ENCODE measurements at regions not wholly inside any gene's neighbourhood (a gene's known extent, or its start where the extent isn't known, plus 50 kb on each side); places are given as distances from the start of the nearest gene placed in this dataset.
A peak's percentile ranks its signal among the peaks of the same experiment; 100 is the strongest.

DNA sequence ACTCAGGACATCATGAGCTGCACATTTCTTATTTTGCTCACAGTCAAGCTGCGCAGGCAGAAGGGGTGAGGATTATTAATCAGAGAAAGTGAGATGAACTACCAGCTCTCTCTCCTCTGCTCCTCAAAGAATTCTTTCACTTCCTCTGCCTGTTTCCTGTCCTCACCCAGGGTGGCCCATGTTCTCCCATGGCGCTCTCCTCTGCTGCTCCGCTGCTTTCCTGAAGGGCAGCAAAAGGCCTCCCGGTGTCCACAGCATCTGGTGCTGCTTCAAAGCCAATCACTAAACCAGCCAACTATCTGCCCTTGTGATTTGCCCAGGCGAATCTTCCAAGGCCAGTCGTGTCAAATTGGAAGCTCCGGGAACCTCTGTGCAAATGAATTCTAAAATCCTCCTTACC is 324.2 kb downstream of the TPBG start:
- no peaks in the 10 kb centered on the region for H3K27me3 ChIP-seq
- no peak for DNase-seq
- no peak overlapping the region for H3K27ac ChIP-seq
- TF ChIP-seq POLR2A (IDR thresholded peaks at IDR 0.05) = no peak
- TF ChIP-seq, protein P1, sequence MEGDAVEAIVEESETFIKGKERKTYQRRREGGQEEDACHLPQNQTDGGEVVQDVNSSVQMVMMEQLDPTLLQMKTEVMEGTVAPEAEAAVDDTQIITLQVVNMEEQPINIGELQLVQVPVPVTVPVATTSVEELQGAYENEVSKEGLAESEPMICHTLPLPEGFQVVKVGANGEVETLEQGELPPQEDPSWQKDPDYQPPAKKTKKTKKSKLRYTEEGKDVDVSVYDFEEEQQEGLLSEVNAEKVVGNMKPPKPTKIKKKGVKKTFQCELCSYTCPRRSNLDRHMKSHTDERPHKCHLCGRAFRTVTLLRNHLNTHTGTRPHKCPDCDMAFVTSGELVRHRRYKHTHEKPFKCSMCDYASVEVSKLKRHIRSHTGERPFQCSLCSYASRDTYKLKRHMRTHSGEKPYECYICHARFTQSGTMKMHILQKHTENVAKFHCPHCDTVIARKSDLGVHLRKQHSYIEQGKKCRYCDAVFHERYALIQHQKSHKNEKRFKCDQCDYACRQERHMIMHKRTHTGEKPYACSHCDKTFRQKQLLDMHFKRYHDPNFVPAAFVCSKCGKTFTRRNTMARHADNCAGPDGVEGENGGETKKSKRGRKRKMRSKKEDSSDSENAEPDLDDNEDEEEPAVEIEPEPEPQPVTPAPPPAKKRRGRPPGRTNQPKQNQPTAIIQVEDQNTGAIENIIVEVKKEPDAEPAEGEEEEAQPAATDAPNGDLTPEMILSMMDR (IDR thresholded peaks at IDR 0.05) = no peak
- H3K4me3 ChIP-seq = no peak overlapping the region
- no peaks in the 10 kb centered on the region for H3K4me1 ChIP-seq
- no peaks in the 10 kb centered on the region for H3K9me3 ChIP-seq
- no peaks in the 10 kb centered on the region for H3K36me3 ChIP-seq

DNA sequence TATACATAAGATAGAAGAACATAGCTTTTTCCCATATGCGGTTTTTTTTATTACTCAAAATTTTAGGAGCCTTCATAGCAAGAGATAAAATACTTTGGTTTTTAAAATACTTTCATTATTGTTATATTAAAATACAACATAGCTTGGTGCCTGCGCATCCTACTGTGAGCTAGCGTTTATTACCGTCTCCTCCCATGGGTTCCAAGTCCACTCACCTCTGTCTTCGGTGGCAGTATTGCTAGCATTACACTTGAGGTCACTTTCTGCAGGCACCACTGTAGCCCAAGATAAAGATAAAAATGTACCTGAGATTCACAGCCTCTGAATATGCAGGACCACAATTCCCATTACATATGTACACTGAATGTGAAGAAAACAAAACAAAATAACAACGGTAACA is 326.7 kb downstream of the TPBG start:
- TF ChIP-seq POLR2A (IDR thresholded peaks at IDR 0.05) = no peak
- TF ChIP-seq, protein P1 (IDR thresholded peaks at IDR 0.05) = no peak
- Histone ChIP-seq H3K4me3 (no peak overlapping the region), H3K27me3 (no peaks in the 10 kb centered on the region), H3K36me3 (no peaks in the 10 kb centered on the region), H3K27ac (no peak overlapping the region), H3K4me1 (no peaks in the 10 kb centered on the region), H3K9me3 (no peaks in the 10 kb centered on the region)
- peak in 1 of 3 donors; percentile 48 for DNase-seq

DNA sequence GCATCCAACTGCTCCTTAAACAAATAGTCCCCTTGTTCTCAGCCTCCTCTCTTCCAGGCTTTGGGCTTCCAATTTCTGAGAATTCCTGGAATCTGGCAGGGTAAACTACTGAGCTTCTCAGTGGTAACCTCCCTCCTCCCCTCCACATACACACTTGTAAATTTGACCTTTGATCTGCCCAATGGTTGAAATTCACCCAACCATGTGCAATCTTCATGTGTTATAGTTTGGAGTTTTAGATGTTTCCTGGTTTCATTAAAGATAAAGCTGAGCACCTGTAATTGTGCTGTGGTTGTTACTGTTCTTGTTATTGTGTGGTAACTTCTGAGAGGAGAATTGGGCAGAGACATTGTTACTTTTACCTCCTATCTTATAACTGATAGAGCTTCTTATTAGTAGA is 328.4 kb downstream of the TPBG start:
- no peak overlapping the region for H3K27ac ChIP-seq
- TF ChIP-seq POLR2A (IDR thresholded peaks at IDR 0.05) = no peak
- TF ChIP-seq, protein P1 (IDR thresholded peaks at IDR 0.05) = no peak
- no peaks in the 10 kb centered on the region for H3K36me3 ChIP-seq
- no peaks in the 10 kb centered on the region for H3K4me1 ChIP-seq
- DNase-seq = no peak
- H3K27me3 ChIP-seq = no peaks in the 10 kb centered on the region
- H3K9me3 ChIP-seq = no peaks in the 10 kb centered on the region
- no peak overlapping the region for H3K4me3 ChIP-seq

DNA sequence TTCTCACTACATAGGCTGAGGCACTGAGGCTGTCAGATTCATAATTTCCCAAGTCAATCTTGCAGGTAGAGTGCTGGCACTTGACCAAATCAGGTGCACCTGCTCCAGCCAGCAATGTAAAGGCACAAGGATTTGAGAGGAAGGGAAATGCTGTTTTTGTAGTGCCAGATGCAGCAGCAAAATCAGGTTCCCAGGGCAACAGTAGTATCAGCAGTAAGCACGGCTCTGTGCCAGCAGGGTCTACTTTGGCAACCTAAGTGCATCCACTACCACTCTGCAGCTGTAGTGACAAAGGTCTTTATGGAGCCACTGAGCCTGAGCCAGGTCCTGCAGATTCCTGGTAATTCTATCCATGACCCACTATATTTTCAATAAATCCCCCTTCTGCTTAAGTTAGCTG is 329.5 kb downstream of the TPBG start:
- H3K9me3 ChIP-seq = no peaks in the 10 kb centered on the region
- no peak overlapping the region for H3K27ac ChIP-seq
- H3K4me1 ChIP-seq = no peaks in the 10 kb centered on the region
- no peaks in the 10 kb centered on the region for H3K27me3 ChIP-seq
- no peak for DNase-seq
- TF ChIP-seq, protein P1 (IDR thresholded peaks at IDR 0.05) = no peak
- TF ChIP-seq POLR2A (IDR thresholded peaks at IDR 0.05) = no peak
- H3K36me3 ChIP-seq = no peaks in the 10 kb centered on the region
- no peak overlapping the region for H3K4me3 ChIP-seq

DNA sequence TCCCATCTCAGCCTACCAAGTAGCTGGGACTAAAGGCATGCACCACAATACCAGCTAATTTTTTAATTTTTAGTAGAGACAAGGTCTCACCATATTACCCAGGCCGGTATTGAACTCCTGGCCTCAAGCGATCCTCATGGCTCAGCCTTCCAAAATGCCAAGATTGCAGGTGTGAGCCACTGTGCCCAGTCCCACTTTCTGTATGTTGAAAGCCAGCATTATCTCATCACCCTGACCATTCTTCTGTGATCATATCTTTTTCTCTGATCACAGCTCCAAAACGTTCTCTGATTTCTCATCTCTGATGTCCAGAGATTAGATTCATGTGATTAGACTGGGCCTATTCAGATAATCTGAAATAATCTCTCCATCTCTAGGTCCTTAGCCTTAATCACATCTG is 337.7 kb downstream of the TPBG start:
- no peaks in the 10 kb centered on the region for H3K36me3 ChIP-seq
- H3K9me3 ChIP-seq = no peaks in the 10 kb centered on the region
- no peak for DNase-seq
- TF ChIP-seq, protein P1 (IDR thresholded peaks at IDR 0.05) = no peak
- TF ChIP-seq POLR2A (IDR thresholded peaks at IDR 0.05) = no peak
- H3K27me3 ChIP-seq = no peaks in the 10 kb centered on the region
- no peak overlapping the region for H3K4me3 ChIP-seq
- H3K27ac ChIP-seq = no peak overlapping the region
- no peaks in the 10 kb centered on the region for H3K4me1 ChIP-seq

DNA sequence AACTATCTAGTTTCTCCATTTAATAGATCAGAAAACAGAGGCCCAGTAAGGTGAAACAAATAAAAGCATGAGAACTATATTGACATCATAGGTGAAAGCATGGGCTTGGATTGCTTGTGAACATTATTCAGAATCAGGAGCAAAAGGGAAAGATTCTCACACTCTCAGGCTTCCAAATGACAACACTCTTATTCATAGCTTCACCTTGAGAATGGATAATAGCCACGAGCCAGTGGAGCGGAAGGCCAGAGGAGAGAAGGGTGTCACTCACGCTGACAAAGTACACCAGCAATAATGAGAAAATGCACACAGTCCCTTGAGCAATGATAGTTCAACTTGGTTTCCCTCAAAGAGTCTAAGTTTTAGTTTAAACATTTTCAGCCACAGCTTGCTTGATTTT is 339.0 kb downstream of the TPBG start:
- TF ChIP-seq POLR2A (IDR thresholded peaks at IDR 0.05) = no peak
- TF ChIP-seq, protein P1 (IDR thresholded peaks at IDR 0.05) = no peak
- no peak for DNase-seq
- Histone ChIP-seq H3K9me3 (no peaks in the 10 kb centered on the region), H3K36me3 (no peaks in the 10 kb centered on the region), H3K4me3 (no peak overlapping the region), H3K4me1 (no peaks in the 10 kb centered on the region), H3K27ac (no peak overlapping the region), H3K27me3 (no peaks in the 10 kb centered on the region)
